ENCODE measurements at regions not wholly inside any gene's neighbourhood (a gene's known extent, or its start where the extent isn't known, plus 50 kb on each side); places are given as distances from the start of the nearest gene placed in this dataset.

DNA sequence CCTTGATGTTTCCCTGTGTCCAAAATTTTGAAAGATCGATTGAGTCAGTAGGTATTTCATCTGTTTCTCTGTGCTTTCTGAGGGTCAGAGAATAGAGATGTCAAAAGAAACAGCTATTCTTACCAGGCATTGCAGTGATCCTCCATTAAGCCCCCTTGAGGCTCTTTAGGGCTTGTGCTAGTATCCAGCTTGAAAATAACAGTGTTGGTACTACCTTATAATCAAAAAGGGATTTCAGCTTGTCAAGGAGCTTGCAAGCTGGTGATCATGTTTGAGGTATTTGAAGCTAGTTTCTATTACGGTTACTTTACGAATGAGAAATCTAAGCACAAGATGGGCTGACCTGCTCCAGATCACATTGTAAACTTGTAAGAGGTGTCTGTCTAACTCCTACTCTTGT, 103.4 kb downstream of the EDEM1 start:
- H3K36me3 ChIP-seq, result no peaks in the 10 kb centered on the region
- H3K4me3 ChIP-seq, result no peak overlapping the region
- no peaks in the 10 kb centered on the region for H4K20me1 ChIP-seq
- H3K27ac ChIP-seq, result no peak overlapping the region
- H3K27me3 ChIP-seq, result no peaks in the 10 kb centered on the region
- H3K9ac ChIP-seq, result no peak overlapping the region
- no peak overlapping the region for H3K4me2 ChIP-seq
- H3K9me3 ChIP-seq (replicated peaks in 1 of 11), result peaks cover 6 to 19% (median 11%) of the 10 kb centered on the region in 11 experiments; a peak in 19 of 22 replicates
- no peaks in the 10 kb centered on the region for H3K4me1 ChIP-seq
- no peak for TF ChIP-seq Cebpa-rat (IDR thresholded peaks at IDR 0.05)

DNA sequence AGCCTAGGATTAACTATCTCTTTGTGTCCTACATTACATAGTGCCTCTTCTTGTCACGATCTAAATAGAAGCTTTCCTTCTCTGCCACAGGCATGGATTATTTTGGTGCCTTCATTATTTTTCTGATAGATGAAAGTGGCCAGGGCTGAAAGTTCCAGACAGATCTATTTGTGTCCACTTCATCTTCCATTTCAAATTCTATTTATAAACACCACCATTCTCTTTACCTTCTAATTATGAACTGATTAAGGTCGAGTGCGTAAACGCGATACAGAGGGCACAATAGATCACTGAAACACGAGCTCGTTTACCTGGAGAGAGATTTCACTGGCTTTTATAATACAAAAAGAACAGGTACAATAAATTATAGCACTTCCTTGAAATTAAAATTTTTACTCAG, 105.0 kb downstream of the EDEM1 start:
- Histone ChIP-seq H3K27ac (no peak overlapping the region), H3K36me3 (no peaks in the 10 kb centered on the region), H3K9me3 (replicated peaks in 1 of 11) (peaks cover 6 to 18% (median 8%) of the 10 kb centered on the region in 11 experiments; a peak in 19 of 22 replicates), H4K20me1 (no peaks in the 10 kb centered on the region), H3K9ac (no peak overlapping the region), H3K4me1 (peaks cover 0 to 2% (median 0%) of the 10 kb centered on the region in 10 experiments; a peak in 1 of 20 replicates), H3K27me3 (no peaks in the 10 kb centered on the region), H3K4me3 (no peak overlapping the region), H3K4me2 (no peak overlapping the region)
- no peak for TF ChIP-seq Cebpa-rat (IDR thresholded peaks at IDR 0.05)

DNA sequence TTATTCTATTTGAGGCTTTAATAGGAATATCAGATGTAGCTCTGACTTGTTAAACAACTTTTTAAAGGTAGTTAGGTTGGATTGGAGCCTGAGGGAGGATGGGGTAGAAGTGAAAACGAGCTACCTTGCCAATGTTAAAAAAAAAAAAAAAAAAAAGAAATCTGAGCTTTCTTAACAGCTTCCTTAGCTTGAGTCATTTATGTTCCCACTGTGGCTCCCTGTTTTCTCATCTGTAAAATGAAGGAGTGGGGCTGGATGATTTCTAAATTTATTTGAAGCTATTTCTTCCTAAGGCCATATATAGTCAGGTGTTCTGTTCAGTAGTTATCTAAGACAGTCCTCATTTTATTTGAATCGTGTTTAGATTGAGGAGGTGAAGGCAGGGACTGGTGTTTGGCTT, 105.7 kb downstream of the EDEM1 start:
- no peak overlapping the region for H3K4me3 ChIP-seq
- H3K9ac ChIP-seq, result no peak overlapping the region
- H4K20me1 ChIP-seq, result no peaks in the 10 kb centered on the region
- peaks cover 0 to 8% (median 0%) of the 10 kb centered on the region in 10 experiments; a peak in 2 of 20 replicates for H3K4me1 ChIP-seq
- peaks cover 0 to 11% (median 1%) of the 10 kb centered on the region in 11 experiments; a peak in 15 of 22 replicates for H3K9me3 ChIP-seq (replicated peaks in 1 of 11)
- H3K36me3 ChIP-seq, result no peaks in the 10 kb centered on the region
- no peak overlapping the region for H3K27ac ChIP-seq
- no peak overlapping the region for H3K4me2 ChIP-seq
- no peak for TF ChIP-seq Cebpa-rat (IDR thresholded peaks at IDR 0.05)
- no peaks in the 10 kb centered on the region for H3K27me3 ChIP-seq

DNA sequence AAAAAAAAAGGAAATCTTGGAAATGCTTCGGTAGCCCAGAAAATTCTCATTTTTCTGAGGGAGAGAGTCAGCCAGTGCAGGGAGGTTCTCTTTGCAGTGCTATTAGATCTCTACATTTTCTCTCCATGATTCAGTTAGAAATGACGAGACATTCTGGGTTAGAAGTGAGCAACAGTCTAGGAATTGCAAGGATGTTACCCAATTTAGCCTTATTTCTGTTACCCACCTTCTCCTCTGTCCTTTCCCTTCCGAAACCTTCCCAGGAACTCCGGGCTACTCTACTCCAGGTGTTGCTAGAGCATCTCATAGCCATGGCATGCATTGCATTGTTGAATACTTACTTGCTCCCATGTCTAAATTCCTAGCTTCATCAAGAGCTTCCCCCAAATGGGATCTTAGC, 106.8 kb downstream of the EDEM1 start:
- no peak for TF ChIP-seq Cebpa-rat (IDR thresholded peaks at IDR 0.05)
- no peaks in the 10 kb centered on the region for H4K20me1 ChIP-seq
- 0 out of 22 replicates have a peak, but pooled peaks cover 0 to under 1% (median 0%) of the 10 kb centered on the region in 11 experiments for H3K9me3 ChIP-seq (replicated peaks in 1 of 11)
- no peak overlapping the region for H3K4me2 ChIP-seq
- peaks cover 0 to 16% (median 0%) of the 10 kb centered on the region in 10 experiments; a peak in 5 of 20 replicates for H3K4me1 ChIP-seq
- H3K4me3 ChIP-seq, result no peak overlapping the region
- no peaks in the 10 kb centered on the region for H3K36me3 ChIP-seq
- no peaks in the 10 kb centered on the region for H3K27me3 ChIP-seq
- H3K9ac ChIP-seq, result no peak overlapping the region
- no peak overlapping the region for H3K27ac ChIP-seq

DNA sequence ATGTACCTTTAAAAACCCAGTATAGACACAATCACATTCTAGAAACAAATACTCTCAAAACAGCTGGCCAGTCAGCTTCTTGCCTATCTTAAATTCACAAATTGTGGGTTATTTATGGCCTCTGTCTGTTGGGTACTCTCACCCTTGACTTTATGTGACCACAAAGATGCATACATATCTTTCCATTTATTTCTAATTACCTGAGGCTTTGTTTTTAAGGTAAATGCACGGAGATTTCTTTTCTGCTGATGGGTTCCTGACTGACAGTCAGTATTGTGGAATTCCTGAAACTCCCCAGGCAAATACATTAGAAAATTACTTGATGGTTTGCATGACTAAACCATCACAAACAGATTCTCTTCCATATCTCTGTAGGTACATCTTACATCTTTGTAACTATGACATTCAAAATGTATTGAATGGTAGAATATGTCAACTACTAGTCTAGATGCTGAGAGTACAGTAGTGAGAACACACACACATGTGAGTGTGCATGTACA, 107.7 kb downstream of the EDEM1 start:
- no peak overlapping the region for H3K9ac ChIP-seq

DNA sequence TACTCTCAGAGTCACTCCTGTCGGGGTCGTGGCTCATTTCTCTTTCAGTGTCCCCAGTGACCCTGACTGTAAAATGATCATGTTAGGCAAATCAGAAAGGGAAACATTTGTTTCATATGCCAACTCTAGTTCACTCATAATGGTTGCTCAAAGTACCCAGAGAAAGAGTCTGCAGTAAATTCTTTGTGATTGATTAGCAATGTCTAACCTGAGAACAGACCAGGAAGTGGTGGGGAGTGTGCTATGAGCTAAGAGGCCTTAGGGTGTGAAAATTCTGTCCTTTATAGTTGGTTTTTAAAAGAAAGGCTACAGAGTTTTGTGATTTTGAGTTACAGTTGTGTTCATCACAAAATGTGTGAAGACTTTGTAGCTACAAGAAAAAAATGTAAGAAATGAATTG, 108.9 kb downstream of the EDEM1 start:
- H4K20me1 ChIP-seq, result no peaks in the 10 kb centered on the region
- no peaks in the 10 kb centered on the region for H3K27me3 ChIP-seq
- no peak overlapping the region for H3K4me3 ChIP-seq
- no peak overlapping the region for H3K4me2 ChIP-seq
- H3K9me3 ChIP-seq (replicated peaks in 1 of 11), result no peaks in the 10 kb centered on the region
- TF ChIP-seq Cebpa-rat (IDR thresholded peaks at IDR 0.05), result no peak
- no peaks in the 10 kb centered on the region for H3K36me3 ChIP-seq
- H3K27ac ChIP-seq, result no peak overlapping the region
- H3K9ac ChIP-seq, result no peak overlapping the region
- H3K4me1 ChIP-seq, result peaks cover 0 to 16% (median 0%) of the 10 kb centered on the region in 10 experiments; a peak in 5 of 20 replicates

More for the DNA sequence above, 107.7 kb downstream of the EDEM1 start:
- H3K27me3 ChIP-seq, result no peaks in the 10 kb centered on the region
- H4K20me1 ChIP-seq, result no peaks in the 10 kb centered on the region
- TF ChIP-seq Cebpa-rat (IDR thresholded peaks at IDR 0.05), result no peak
- peaks cover 0 to 16% (median 0%) of the 10 kb centered on the region in 10 experiments; a peak in 5 of 20 replicates for H3K4me1 ChIP-seq
- no peak overlapping the region for H3K4me2 ChIP-seq
- no peak overlapping the region for H3K4me3 ChIP-seq
- H3K27ac ChIP-seq, result no peak overlapping the region
- H3K36me3 ChIP-seq, result no peaks in the 10 kb centered on the region
- H3K9me3 ChIP-seq (replicated peaks in 1 of 11), result no peaks in the 10 kb centered on the region

DNA sequence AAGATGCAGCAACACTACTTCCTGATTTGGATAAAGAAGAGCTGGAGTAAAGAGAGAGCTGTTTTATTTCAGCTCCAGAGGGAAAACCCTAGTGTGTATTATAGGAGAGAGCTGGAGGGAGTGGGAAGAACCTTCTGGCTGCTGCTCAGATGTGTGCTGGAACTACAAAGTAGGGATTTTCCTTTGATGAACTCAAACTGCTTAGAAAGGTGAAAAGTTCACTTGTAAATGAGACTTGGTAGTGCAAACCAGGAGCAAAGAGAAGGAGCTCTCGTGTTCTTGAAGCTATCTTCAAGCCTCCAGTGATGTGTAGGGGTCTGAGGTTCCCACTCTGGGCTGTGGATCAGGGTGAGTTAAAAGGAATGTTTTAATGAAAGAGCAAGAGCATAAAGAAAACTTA, 110.4 kb downstream of the EDEM1 start:
- Histone ChIP-seq H3K27me3 (no peaks in the 10 kb centered on the region), H3K36me3 (no peaks in the 10 kb centered on the region), H3K4me3 (no peak overlapping the region), H3K4me2 (0 out of 22 replicates have a peak overlapping the region, but pooled peaks of 1 of the 11 experiments have one; percentile 8), H3K9me3 (replicated peaks in 1 of 11) (no peaks in the 10 kb centered on the region), H4K20me1 (no peaks in the 10 kb centered on the region), H3K4me1 (peaks cover 0 to 16% (median 0%) of the 10 kb centered on the region in 10 experiments; a peak in 5 of 20 replicates), H3K27ac (no peak overlapping the region), H3K9ac (no peak overlapping the region)
- no peak for TF ChIP-seq Cebpa-rat (IDR thresholded peaks at IDR 0.05)

DNA sequence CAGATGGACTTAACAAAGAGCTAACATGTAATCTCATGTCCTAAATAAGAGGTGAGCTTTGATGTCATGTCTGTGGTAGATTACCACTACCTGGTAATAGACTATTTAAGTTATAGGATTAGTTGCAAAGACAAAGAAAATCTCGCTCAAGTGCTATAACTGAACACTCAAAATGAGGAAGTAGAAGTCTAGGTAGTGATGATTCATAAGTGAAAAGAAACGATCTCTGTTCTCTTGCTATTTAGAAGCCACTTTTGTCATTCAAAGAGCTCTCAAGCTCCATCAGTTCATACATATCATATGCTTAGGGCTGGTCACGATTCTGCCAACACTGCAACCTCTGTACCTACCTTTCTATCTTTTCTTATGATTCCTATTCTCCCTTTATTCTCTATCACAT, 110.9 kb downstream of the EDEM1 start:
- H3K27me3 ChIP-seq, result no peaks in the 10 kb centered on the region
- peak overlapping the region in 1 of 11 experiments; percentile 20; a peak in 1 of 22 replicates for H3K4me2 ChIP-seq
- TF ChIP-seq Cebpa-rat (IDR thresholded peaks at IDR 0.05), result no peak
- H4K20me1 ChIP-seq, result no peaks in the 10 kb centered on the region
- no peaks in the 10 kb centered on the region for H3K36me3 ChIP-seq
- no peak overlapping the region for H3K9ac ChIP-seq
- H3K9me3 ChIP-seq (replicated peaks in 1 of 11), result no peaks in the 10 kb centered on the region
- no peak overlapping the region for H3K4me3 ChIP-seq
- no peak overlapping the region for H3K27ac ChIP-seq
- H3K4me1 ChIP-seq, result peaks cover 0 to 16% (median 0%) of the 10 kb centered on the region in 10 experiments; a peak in 5 of 20 replicates

DNA sequence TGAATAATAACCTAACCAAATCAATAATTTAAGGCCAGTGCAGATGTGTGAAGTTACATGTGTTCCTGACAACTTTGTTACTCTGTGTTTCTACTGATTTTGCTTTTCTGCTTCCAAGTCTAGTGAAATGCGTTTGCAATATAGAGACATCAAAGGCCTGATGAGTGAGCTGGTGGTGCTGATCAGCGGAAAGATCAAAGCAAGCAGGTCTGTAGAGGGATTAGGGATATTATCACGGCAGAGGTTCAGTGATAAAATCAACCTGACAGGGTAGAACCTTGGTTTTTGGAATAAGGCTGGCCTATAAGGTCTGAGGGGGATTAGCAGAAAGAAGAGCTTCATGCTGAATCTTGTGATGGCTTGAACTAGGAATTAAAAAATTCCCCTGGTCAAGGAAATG, 111.7 kb downstream of the EDEM1 start:
- H3K36me3 ChIP-seq, result no peaks in the 10 kb centered on the region
- H3K9ac ChIP-seq, result no peak overlapping the region
- H3K4me1 ChIP-seq, result peaks cover 0 to 16% (median 0%) of the 10 kb centered on the region in 10 experiments; a peak in 5 of 20 replicates
- no peaks in the 10 kb centered on the region for H3K9me3 ChIP-seq (replicated peaks in 1 of 11)
- no peaks in the 10 kb centered on the region for H3K27me3 ChIP-seq
- no peak overlapping the region for H3K4me3 ChIP-seq
- H3K4me2 ChIP-seq, result no peak overlapping the region
- no peak for TF ChIP-seq Cebpa-rat (IDR thresholded peaks at IDR 0.05)
- no peaks in the 10 kb centered on the region for H4K20me1 ChIP-seq
- no peak overlapping the region for H3K27ac ChIP-seq

DNA sequence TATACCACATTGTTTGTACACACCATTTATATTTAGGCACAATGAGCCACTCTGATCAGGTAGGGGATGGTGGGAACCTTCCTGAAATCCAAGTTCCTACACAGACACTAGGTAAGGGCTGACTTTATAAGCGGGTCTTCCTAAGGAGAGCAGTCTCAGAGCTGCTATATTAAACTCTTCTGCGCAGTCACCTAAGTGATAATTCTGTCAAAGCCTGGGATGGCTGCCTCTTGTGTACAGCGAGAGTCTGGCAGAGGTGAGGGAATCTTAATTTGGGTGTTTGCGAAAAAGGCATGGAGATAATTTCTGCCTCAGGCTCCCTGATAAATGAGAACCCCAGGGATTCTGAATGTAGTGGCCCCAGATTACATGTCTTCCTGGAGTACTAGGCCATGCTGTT, 113.1 kb downstream of the EDEM1 start:
- no peak for TF ChIP-seq Cebpa-rat (IDR thresholded peaks at IDR 0.05)
- no peak overlapping the region for H3K4me2 ChIP-seq
- no peak overlapping the region for H3K4me3 ChIP-seq
- no peak overlapping the region for H3K9ac ChIP-seq
- peaks cover 0 to 16% (median 8%) of the 10 kb centered on the region in 10 experiments; a peak in 13 of 20 replicates for H3K4me1 ChIP-seq
- no peak overlapping the region for H3K27ac ChIP-seq
- H4K20me1 ChIP-seq, result no peaks in the 10 kb centered on the region
- H3K36me3 ChIP-seq, result no peaks in the 10 kb centered on the region
- H3K27me3 ChIP-seq, result no peaks in the 10 kb centered on the region
- no peaks in the 10 kb centered on the region for H3K9me3 ChIP-seq (replicated peaks in 1 of 11)

Measured in BLaER1 treated with 17β-estradiol and CSF1 and Interleukin-3, amounts not matched to agents 10 nM and 100 nM (cell line).